Spleen (tissue), 7 donors: ENCODE measurements at regions not wholly inside any gene's neighbourhood (a gene's known extent, or its start where the extent isn't known, plus 50 kb on each side); places are given as distances from the start of the nearest gene placed in this dataset.

ENCODE experiments used
- CTCF ChIP-seq, 11 experiments: fragments of 200-600 bp in 7 of 11; fragments of 450-650 bp in 4 of 11; sonication (generic) in 4 of 11; IDR thresholded peaks in 8 of 11; conservative IDR thresholded peaks in 3 of 11; 1 replicate in 7 of 11; 2 replicates in 4 of 11; pipeline versions ENCODE4 v1.4.0 to v1.8.0; 2016 to 2021; ENCODE audit warnings: antibody characterized with exemption in 11 of 11, inconsistent platforms in 4 of 11, mild to moderate bottlenecking in 1 of 11
- POLR2A ChIP-seq, 3 donors: fragments of 450-650 bp; IDR thresholded peaks; one replicate each; pipeline ENCODE4 v1.5.1; 2017; ENCODE audit warnings: antibody characterized with exemption in 3 of 3, mild to moderate bottlenecking in 1 of 3
- POLR2AphosphoS5 ChIP-seq, 3 donors: sonication (generic); formaldehyde crosslinking; IDR thresholded peaks; one replicate each; pipeline ENCODE4 v1.5.1; 2017; ENCODE audit warnings: antibody characterized with exemption in 3 of 3
- donor health status: DM: no; HTN: no; CAD: no; lungs with moderate emphysema.
- donor health status: DM: no; HTN: no; CAD: no.
- donor health status: DM: no; HTN: no; CAD: no.

DNA sequence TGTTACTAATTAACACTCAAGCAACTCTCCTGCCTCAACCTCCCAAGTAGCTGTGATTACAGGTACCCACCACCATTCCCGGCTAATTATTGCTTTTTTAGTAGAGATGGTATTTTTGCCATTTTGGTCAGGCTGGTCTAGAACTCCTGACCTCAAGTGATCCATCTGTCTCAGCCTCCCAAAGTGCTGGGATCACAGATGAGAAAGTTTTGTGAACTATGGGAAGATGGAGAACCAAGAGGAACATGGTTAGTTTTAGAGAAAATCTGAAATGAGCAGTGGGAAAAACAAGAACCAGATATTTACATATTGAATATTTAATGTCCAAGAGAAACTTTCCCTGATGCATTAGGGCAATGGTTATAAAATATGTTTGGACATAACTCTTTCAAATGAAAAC is 863.6 kb upstream of the MIR17HG start:
- TF ChIP-seq POLR2A (IDR thresholded peaks at IDR 0.05) (no peak), CTCF (IDR thresholded peaks at IDR 0.05 in 8 of 11, conservative IDR thresholded peaks at IDR 0.05 in 3 of 11) (no peak), POLR2AphosphoS5 (IDR thresholded peaks at IDR 0.05) (no peak)
